IgD-negative memory B cell (primary cell): ENCODE measurements at regions not wholly inside any gene's neighbourhood (a gene's known extent, or its start where the extent isn't known, plus 50 kb on each side); places are given as distances from the start of the nearest gene placed in this dataset.
A peak's percentile ranks its signal among the peaks of the same experiment; 100 is the strongest.
"Not testable (repeated sequence)": the region's sequence is repeated elsewhere in the genome, so short reads cannot be mapped to it uniquely, and the experiment has no call there.

Experiments
- H3K27ac Mint-ChIP-seq, 3 donors: one replicate each; pipeline ENCODE4 v1.8.0; 2020 to 2022; ENCODE audit warnings: mild to moderate bottlenecking in 3 of 3, mixed read lengths in 3 of 3, moderate library complexity in 1 of 3
- H3K27me3 Mint-ChIP-seq: one replicate; pipeline ENCODE4 v1.8.0; 2021; ENCODE audit warnings: mixed read lengths
- H3K36me3 Mint-ChIP-seq: one replicate; pipeline ENCODE4 v1.8.0; 2020; ENCODE audit warnings: mild to moderate bottlenecking, mixed read lengths
- H3K4me1 Mint-ChIP-seq, 3 donors: one replicate each; pipeline ENCODE4 v1.8.0; 2020 to 2022; ENCODE audit warnings: mixed read lengths in 3 of 3, mild to moderate bottlenecking in 1 of 3
- H3K4me3 Mint-ChIP-seq, 4 donors: one replicate each; pipeline ENCODE4 v1.8.0; 2020 to 2022; ENCODE audit warnings: mild to moderate bottlenecking in 4 of 4, mixed read lengths in 4 of 4, moderate library complexity in 3 of 4
- H3K9me3 Mint-ChIP-seq, 3 donors: one replicate each; pipeline ENCODE4 v1.8.0; 2020 to 2021; ENCODE audit warnings: mixed read lengths in 3 of 3, mild to moderate bottlenecking in 1 of 3

GRCh38 chr5:96302174-96302738 lies 130.8 kb downstream of the PCSK1 start:
- no peaks in the 10 kb centered on the region for H3K4me1 Mint-ChIP-seq
- H3K36me3 Mint-ChIP-seq: peaks cover 3% of the 10 kb centered on the region
- no peak overlapping the region for H3K27ac Mint-ChIP-seq
- no peaks in the 10 kb centered on the region for H3K27me3 Mint-ChIP-seq
- no peak overlapping the region for H3K4me3 Mint-ChIP-seq
- H3K9me3 Mint-ChIP-seq: peaks cover 10 to 29% (median 15%) of the 10 kb centered on the region in 3 donors

- Mint-ChIP-seq H3K27ac (no peak overlapping the region), H3K4me1 (no peaks in the 10 kb centered on the region), H3K4me3 (no peak overlapping the region), H3K36me3 (no peaks in the 10 kb centered on the region), H3K27me3 (no peaks in the 10 kb centered on the region), H3K9me3 (peaks cover 8 to 28% (median 15%) of the 10 kb centered on the region in 3 donors)
Observed at GRCh38 chr5:96300976-96301375, 132.1 kb downstream of the PCSK1 start.

DNA sequence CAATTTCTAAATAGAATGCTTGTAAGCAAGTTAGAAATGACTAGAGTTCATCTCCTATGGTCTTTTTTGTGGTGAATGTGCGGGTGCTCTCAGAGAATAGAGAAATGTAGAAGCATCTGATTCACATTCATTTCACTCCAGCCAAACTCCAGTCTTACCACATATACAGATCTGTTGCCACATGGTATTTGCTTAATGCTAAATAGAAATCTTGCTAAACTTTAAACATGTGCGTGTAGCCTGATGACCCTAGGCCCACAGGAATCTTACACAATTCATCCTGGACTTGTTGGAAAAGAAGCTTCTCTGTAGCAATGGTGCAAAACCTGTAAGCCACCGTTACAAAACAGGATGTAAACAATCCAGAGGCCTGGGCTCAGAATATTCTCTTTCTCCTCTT lies 135.2 kb downstream of the PCSK1 start:
- Mint-ChIP-seq H3K4me1 (no peaks in the 10 kb centered on the region), H3K4me3 (no peak overlapping the region), H3K27ac (peak overlapping the region in 1 of 3 donors; percentile 50), H3K9me3 (peaks cover 5 to 12% (median 11%) of the 10 kb centered on the region in 3 donors), H3K36me3 (no peaks in the 10 kb centered on the region), H3K27me3 (peaks cover 3% of the 10 kb centered on the region)

DNA sequence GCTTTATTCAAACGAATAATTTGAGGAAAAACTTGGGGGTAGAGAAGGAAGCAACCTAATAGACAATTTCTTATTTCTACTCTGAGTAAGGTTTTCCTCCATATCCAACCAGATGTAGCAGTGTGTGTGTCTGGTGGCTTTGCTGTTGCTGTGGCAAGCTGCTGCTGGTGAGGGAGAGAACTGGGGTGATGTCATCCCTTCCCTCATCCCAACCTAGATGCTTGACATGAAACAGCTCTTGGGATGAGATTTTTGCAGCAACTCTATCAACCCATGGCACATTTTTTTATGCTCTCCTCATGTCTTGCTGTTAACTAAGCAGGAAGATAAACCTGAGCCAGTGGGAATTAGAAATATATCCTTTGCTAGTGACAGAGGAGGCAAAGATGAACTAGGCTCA lies 135.8 kb downstream of the PCSK1 start:
- Mint-ChIP-seq H3K36me3 (no peaks in the 10 kb centered on the region), H3K4me3 (no peak overlapping the region), H3K27ac (no peak overlapping the region), H3K9me3 (peaks cover 4 to 7% (median 6%) of the 10 kb centered on the region in 3 donors), H3K27me3 (peaks cover 3% of the 10 kb centered on the region), H3K4me1 (no peaks in the 10 kb centered on the region)

GRCh38 chr5:96294884-96295202 lies 138.2 kb downstream of the PCSK1 start:
- Mint-ChIP-seq H3K27me3 (peaks cover 3% of the 10 kb centered on the region), H3K4me1 (no peaks in the 10 kb centered on the region), H3K9me3 (peaks cover 0 to 4% (median 3%) of the 10 kb centered on the region in 3 donors), H3K27ac (no peak overlapping the region), H3K4me3 (no peak overlapping the region), H3K36me3 (no peaks in the 10 kb centered on the region)

GRCh38 chr5:96293966-96294883 lies 138.8 kb downstream of the PCSK1 start:
- no peaks in the 10 kb centered on the region for H3K36me3 Mint-ChIP-seq
- peaks cover 0 to 4% (median 3%) of the 10 kb centered on the region in 3 donors for H3K9me3 Mint-ChIP-seq
- H3K27me3 Mint-ChIP-seq: peaks cover 3% of the 10 kb centered on the region
- no peak overlapping the region for H3K4me3 Mint-ChIP-seq
- H3K27ac Mint-ChIP-seq: no peak overlapping the region
- no peaks in the 10 kb centered on the region for H3K4me1 Mint-ChIP-seq

GRCh38 chr5:96292582-96293247 lies 140.3 kb downstream of the PCSK1 start:
- H3K27ac Mint-ChIP-seq: no peak overlapping the region
- no peaks in the 10 kb centered on the region for H3K36me3 Mint-ChIP-seq
- H3K9me3 Mint-ChIP-seq: peaks cover 0 to 4% (median 2%) of the 10 kb centered on the region in 3 donors
- H3K4me1 Mint-ChIP-seq: no peaks in the 10 kb centered on the region
- H3K4me3 Mint-ChIP-seq: no peak overlapping the region
- H3K27me3 Mint-ChIP-seq: peaks cover 3% of the 10 kb centered on the region

DNA sequence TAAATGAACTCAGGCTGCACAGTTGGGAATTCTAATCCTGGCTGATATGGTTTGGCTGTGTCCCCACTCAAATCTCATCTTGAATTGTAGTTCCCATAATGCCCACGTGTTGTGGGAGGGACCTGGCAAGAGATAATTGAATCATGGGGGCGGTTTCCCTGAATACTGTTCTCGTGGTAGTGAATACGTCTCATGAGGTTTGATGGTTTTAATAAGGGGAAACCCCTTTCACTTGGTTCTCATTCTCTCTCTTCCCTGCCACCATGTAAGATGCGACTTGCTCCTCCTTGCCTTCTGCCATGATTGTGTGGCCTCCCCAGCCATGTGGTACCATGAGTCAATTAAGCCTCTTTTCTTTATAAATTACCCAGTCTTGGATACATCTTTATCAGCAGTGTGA lies 143.8 kb downstream of the PCSK1 start:
- H3K27me3 Mint-ChIP-seq, H3K9me3 Mint-ChIP-seq, H3K4me3 Mint-ChIP-seq, H3K4me1 Mint-ChIP-seq, H3K27ac Mint-ChIP-seq, H3K36me3 Mint-ChIP-seq: not testable (repeated sequence)

- Mint-ChIP-seq H3K27me3 (peaks cover 8% of the 10 kb centered on the region), H3K4me3 (no peak overlapping the region), H3K27ac (no peak overlapping the region), H3K9me3 (peaks cover 0 to 4% (median 2%) of the 10 kb centered on the region in 3 donors), H3K36me3 (peaks cover 3% of the 10 kb centered on the region), H3K4me1 (no peaks in the 10 kb centered on the region)
Observed at GRCh38 chr5:96288845-96289185, 144.2 kb downstream of the PCSK1 start.

GRCh38 chr5:96288166-96288844 lies 144.7 kb downstream of the PCSK1 start:
- Mint-ChIP-seq H3K36me3 (peaks cover 3% of the 10 kb centered on the region), H3K4me3 (no peak overlapping the region), H3K27me3 (peaks cover 7% of the 10 kb centered on the region), H3K27ac (no peak overlapping the region), H3K9me3 (peaks cover 0 to 4% (median 2%) of the 10 kb centered on the region in 3 donors), H3K4me1 (no peaks in the 10 kb centered on the region)

DNA sequence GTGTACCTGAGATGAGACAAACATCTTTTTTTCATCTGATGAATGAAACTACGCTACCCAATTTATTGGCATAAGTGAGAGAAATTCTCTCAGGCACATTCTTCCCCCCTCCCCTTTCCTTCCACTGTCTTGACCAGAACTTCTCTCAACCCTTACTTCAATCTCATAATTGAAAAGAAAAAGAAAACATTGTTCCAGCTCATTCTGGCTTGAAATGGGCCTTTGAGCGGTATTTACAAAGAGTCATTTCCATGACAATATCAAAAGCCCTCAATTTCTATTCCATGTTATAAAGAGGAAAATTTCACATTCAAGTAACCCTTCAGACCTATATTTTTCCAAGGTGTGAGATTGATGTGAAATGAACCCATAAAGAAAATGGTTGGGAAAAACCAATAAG lies 145.9 kb downstream of the PCSK1 start:
- Mint-ChIP-seq H3K4me3 (no peak overlapping the region), H3K9me3 (peaks cover 0 to 4% (median 2%) of the 10 kb centered on the region in 3 donors), H3K27ac (no peak overlapping the region), H3K4me1 (no peaks in the 10 kb centered on the region), H3K36me3 (peaks cover 3% of the 10 kb centered on the region), H3K27me3 (peaks cover 5% of the 10 kb centered on the region)

GRCh38 chr5:96285823-96286222 lies 147.2 kb downstream of the PCSK1 start:
- Mint-ChIP-seq H3K9me3 (peaks cover 0 to 2% (median 0%) of the 10 kb centered on the region in 3 donors), H3K36me3 (peaks cover 3% of the 10 kb centered on the region), H3K4me1 (no peaks in the 10 kb centered on the region), H3K4me3 (no peak overlapping the region), H3K27ac (no peak overlapping the region), H3K27me3 (peaks cover 5% of the 10 kb centered on the region)

GRCh38 chr5:96284727-96285389 lies 148.2 kb downstream of the PCSK1 start:
- Mint-ChIP-seq H3K9me3 (no peaks in the 10 kb centered on the region), H3K4me3 (no peak overlapping the region), H3K27me3 (peaks cover 5% of the 10 kb centered on the region), H3K27ac (no peak overlapping the region), H3K36me3 (peaks cover 3% of the 10 kb centered on the region), H3K4me1 (peaks cover 0 to 3% (median 1%) of the 10 kb centered on the region in 3 donors)

- H3K36me3 Mint-ChIP-seq: peaks cover 3% of the 10 kb centered on the region
- H3K27me3 Mint-ChIP-seq: peaks cover 5% of the 10 kb centered on the region
- H3K27ac Mint-ChIP-seq: no peak overlapping the region
- H3K4me1 Mint-ChIP-seq: peaks cover 0 to 5% (median 3%) of the 10 kb centered on the region in 3 donors
- no peak overlapping the region for H3K4me3 Mint-ChIP-seq
- no peaks in the 10 kb centered on the region for H3K9me3 Mint-ChIP-seq
Observed at GRCh38 chr5:96283589-96283988, 149.5 kb downstream of the PCSK1 start.

DNA sequence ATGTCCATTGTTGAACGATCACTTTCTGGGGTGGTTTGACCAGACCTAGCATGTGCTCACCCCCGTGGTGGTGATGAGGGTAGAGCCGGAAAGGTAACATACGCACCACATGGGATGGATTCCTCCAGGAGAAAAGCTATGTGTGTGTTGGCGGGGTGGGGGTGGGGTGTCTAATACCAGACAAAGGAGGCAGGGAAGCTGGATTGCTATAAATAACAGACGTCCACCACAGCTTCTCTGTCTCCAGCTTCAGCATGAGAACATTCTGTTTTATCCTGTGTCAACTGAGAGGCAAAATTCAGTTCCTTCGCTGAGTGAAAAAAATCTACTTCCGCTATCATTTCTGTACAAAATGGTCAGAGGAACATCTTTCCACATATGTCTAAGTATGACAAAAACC lies 151.0 kb downstream of the PCSK1 start:
- Mint-ChIP-seq H3K4me1 (peaks cover 0 to 5% (median 3%) of the 10 kb centered on the region in 3 donors), H3K9me3 (no peaks in the 10 kb centered on the region), H3K36me3 (peaks cover 1% of the 10 kb centered on the region), H3K27ac (no peak overlapping the region), H3K27me3 (peaks cover 5% of the 10 kb centered on the region), H3K4me3 (no peak overlapping the region)
